Adrenal gland (tissue), 9 donors: ENCODE measurements at regions not wholly inside any gene's neighbourhood (a gene's known extent, or its start where the extent isn't known, plus 50 kb on each side); places are given as distances from the start of the nearest gene placed in this dataset.
A peak's percentile ranks its signal among the peaks of the same experiment; 100 is the strongest.

ENCODE experiments used
- DNase-seq, 7 donors: peaks; one replicate each; pipeline ENCODE4 v3.0.0-alpha.2; 2019 to 2020
- H3K27ac ChIP-seq, 5 donors: fragments of 200-600 bp; sonication (generic) in 4 of 5; 1 replicate in 3 of 5; 2 replicates in 2 of 5; pipeline versions ENCODE4 v1.5.1 to v1.8.0; 2016 to 2020; ENCODE audit warnings: mild to moderate bottlenecking in 1 of 5
- H3K27me3 ChIP-seq: fragments of 200-600 bp; 2 replicates; pipeline ENCODE4 v1.8.0; 2021
- H3K36me3 ChIP-seq, 2 donors: fragments of 200-600 bp; replicated peaks in 1 of 2; 1 replicate in 1 of 2; 2 replicates in 1 of 2; pipeline versions ENCODE4 v1.5.1 to v1.8.0; 2018 to 2022
- H3K4me1 ChIP-seq, 2 donors: fragments of 200-600 bp; replicated peaks in 1 of 2; 1 replicate in 1 of 2; 2 replicates in 1 of 2; pipeline versions ENCODE4 v1.5.1 to v1.8.0; 2018 to 2021
- H3K4me3 ChIP-seq, 4 donors: fragments of 200-600 bp; sonication (generic) in 3 of 4; one replicate each; pipeline ENCODE4 v1.5.1; 2016 to 2018
- H3K9me3 ChIP-seq, 3 donors: fragments of 200-600 bp; sonication (generic) in 1 of 3; replicated peaks in 1 of 3; 1 replicate in 2 of 3; 2 replicates in 1 of 3; pipeline versions ENCODE4 v1.5.1 to v1.8.0; 2016 to 2021
- CTCF ChIP-seq, 6 experiments: fragments of 450-650 bp in 4 of 6; fragments of 200-600 bp in 2 of 6; sonication (generic) in 1 of 6; IDR thresholded peaks; 1 replicate in 5 of 6; 2 replicates in 1 of 6; pipeline versions ENCODE4 v1.5.1 to v1.8.0; 2016 to 2021; ENCODE audit warnings: antibody characterized with exemption in 6 of 6, mild to moderate bottlenecking in 2 of 6, moderate library complexity in 1 of 6
- POLR2A ChIP-seq, 2 donors: fragments of 450-650 bp; IDR thresholded peaks; one replicate each; pipeline ENCODE4 v1.6.1; 2017; ENCODE audit warnings: antibody characterized with exemption in 2 of 2, mild to moderate bottlenecking in 2 of 2, moderate library complexity in 1 of 2
- WGBS, 4 donors: extraction: QIAGEN DNeasy Blood & Tissue Kit in 2 of 4; methylation state at CpG; one replicate each; pipeline versions ENCODE4 v1.1.5 to v1.1.7; 2013 to 2017; 5-methylcytosine and 5-hydroxymethylcytosine counted together
- intact Hi-C, 2 donors: fragments of 100-400 bp; cut with DNase I; formaldehyde crosslinking; loops; one replicate each; pipeline versions ENCODE4 v1.14.1 to v1.15.0; 2022 to 2023
- donor health status: healthy with polysubstance abuse.
- donor health status: Bipolar disorder and iron deficiency.
- donor health status: DM: yes; HTN: yes; CAD: no.
- donor health status: DM: no; HTN: no; CAD: no.
- donor health status: DM: no; HTN: no; CAD: no.

GRCh38 chr17:5667871-5668270, 83.6 kb upstream of the NLRP1 start:
- intact Hi-C loops: no loop called here
- H3K4me1 ChIP-seq: no peaks in the 10 kb centered on the region
- no peaks in the 10 kb centered on the region for H3K36me3 ChIP-seq
- 55 to 64% (median 58%) methylated on average over 5 to 6 of the region's 6 CpGs for WGBS, 4 donors
- no peak overlapping the region for H3K4me3 ChIP-seq
- no peak for DNase-seq
- no peak overlapping the region for H3K27ac ChIP-seq
- H3K27me3 ChIP-seq: peaks cover 3% of the 10 kb centered on the region
- no peaks in the 10 kb centered on the region for H3K9me3 ChIP-seq
- TF ChIP-seq CTCF (IDR thresholded peaks at IDR 0.05) (peak in 1 of 6 experiments; percentile 7), POLR2A (IDR thresholded peaks at IDR 0.05) (no peak)

- Histone ChIP-seq H3K27me3 (peaks cover 3% of the 10 kb centered on the region), H3K4me3 (no peak overlapping the region), H3K9me3 (no peaks in the 10 kb centered on the region), H3K36me3 (no peaks in the 10 kb centered on the region), H3K4me1 (no peaks in the 10 kb centered on the region), H3K27ac (no peak overlapping the region)
- 59 to 73% (median 68%) methylated on average over 2 of the region's 2 CpGs for WGBS, 4 donors
- TF ChIP-seq POLR2A (IDR thresholded peaks at IDR 0.05) (no peak), CTCF (IDR thresholded peaks at IDR 0.05) (no peak)
- intact Hi-C loops: no loop called here
- no peak for DNase-seq
Measured at GRCh38 chr17:5668557-5669138, 84.3 kb upstream of the NLRP1 start.

DNA sequence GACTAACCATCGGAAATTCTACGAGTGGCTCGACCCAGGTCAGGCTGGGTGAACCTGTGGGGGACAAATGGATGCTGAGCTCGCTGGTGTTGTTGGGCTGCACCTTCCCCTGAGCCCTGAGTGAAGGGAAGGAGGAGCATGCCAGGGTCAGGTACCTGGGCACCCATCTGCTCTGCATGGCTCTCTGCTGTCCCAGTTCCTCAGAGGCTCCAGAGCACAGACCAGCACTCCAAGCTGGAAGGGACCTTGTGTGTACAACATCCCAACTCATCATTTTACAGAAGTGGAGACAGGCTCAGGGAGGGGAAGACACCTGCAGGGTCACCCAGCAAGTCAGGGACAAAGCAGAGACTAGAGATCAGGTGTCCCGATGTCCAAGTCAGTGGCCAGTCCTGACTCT, 84.9 kb upstream of the NLRP1 start:
- no peaks in the 10 kb centered on the region for H3K9me3 ChIP-seq
- intact Hi-C loops: no loop called here
- H3K36me3 ChIP-seq: no peaks in the 10 kb centered on the region
- no peaks in the 10 kb centered on the region for H3K4me1 ChIP-seq
- TF ChIP-seq CTCF (IDR thresholded peaks at IDR 0.05) (no peak), POLR2A (IDR thresholded peaks at IDR 0.05) (no peak)
- H3K27ac ChIP-seq: no peak overlapping the region
- 27 to 60% (median 46%) methylated on average over 4 to 5 of the region's 5 CpGs for WGBS, 4 donors
- no peak overlapping the region for H3K4me3 ChIP-seq
- no peak for DNase-seq
- H3K27me3 ChIP-seq: peaks cover 3% of the 10 kb centered on the region

DNA sequence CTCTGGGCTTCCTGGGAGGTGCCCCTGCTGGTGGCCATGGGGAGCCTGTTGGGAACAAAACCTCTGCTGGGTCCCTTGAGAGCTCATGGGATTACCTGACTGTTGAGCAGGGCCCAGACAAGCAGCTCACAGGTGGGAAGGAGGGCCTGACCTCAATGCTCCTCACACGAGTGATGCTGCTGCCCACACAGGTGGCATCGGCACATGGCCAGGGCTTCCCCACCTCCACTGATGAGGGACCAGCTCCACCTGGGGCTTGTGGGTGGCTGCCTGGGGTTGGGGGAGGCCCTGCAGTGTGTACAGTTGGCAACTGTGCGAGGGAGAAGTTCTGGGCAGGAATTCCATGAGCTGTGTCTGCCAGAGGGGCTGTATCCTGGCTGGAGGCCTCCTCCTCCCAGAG, 87.8 kb upstream of the NLRP1 start:
- no peak for DNase-seq
- H3K27me3 ChIP-seq: peaks cover 3% of the 10 kb centered on the region
- no peak overlapping the region for H3K27ac ChIP-seq
- intact Hi-C loops: no loop called here
- 80 to 100% (median 89%) methylated on average over 2 to 3 of the region's 3 CpGs for WGBS, 4 donors
- no peaks in the 10 kb centered on the region for H3K4me1 ChIP-seq
- TF ChIP-seq CTCF (IDR thresholded peaks at IDR 0.05) (no peak), POLR2A (IDR thresholded peaks at IDR 0.05) (no peak)
- no peak overlapping the region for H3K4me3 ChIP-seq
- no peaks in the 10 kb centered on the region for H3K36me3 ChIP-seq
- H3K9me3 ChIP-seq: no peaks in the 10 kb centered on the region
